Activated CD8-positive, alpha-beta memory T cell treated with anti-CD3 and anti-CD28 coated beads, Interleukin-2, amount 50 U/mL, for 48 hours (primary cell): ENCODE measurements at regions not wholly inside any gene's neighbourhood (a gene's known extent, or its start where the extent isn't known, plus 50 kb on each side); places are given as distances from the start of the nearest gene placed in this dataset.
"Not testable (repeated sequence)": the region's sequence is repeated elsewhere in the genome, so short reads cannot be mapped to it uniquely, and the experiment has no call there.

Experiments used
- DNase-seq: peaks from one replicate; pipeline ENCODE4 v3.0.0-alpha.2; 2020

- DNase-seq, result no peak
Observed at GRCh38 chr14:97993508-97994019, 1196.4 kb downstream of the VRK1 start.

GRCh38 chr14:97994020-97994531 is 1196.9 kb downstream of the VRK1 start:
- no peak for DNase-seq

GRCh38 chr14:97995038-97995437 is 1197.9 kb downstream of the VRK1 start:
- DNase-seq, result no peak

GRCh38 chr14:97995531-97995930 is 1198.3 kb downstream of the VRK1 start:
- no peak for DNase-seq

GRCh38 chr14:98006008-98006407 is 1208.8 kb downstream of the VRK1 start:
- DNase-seq, result no peak

- DNase-seq, result no peak
Observed at GRCh38 chr14:98008381-98009113, 1211.4 kb downstream of the VRK1 start.

GRCh38 chr14:98009177-98009576 is 1212.0 kb downstream of the VRK1 start:
- not testable (repeated sequence) for DNase-seq

GRCh38 chr14:98010784-98011183 is 1213.6 kb downstream of the VRK1 start:
- no peak for DNase-seq

GRCh38 chr14:98014851-98015615 is 1217.9 kb downstream of the VRK1 start:
- DNase-seq, result no peak

GRCh38 chr14:98015921-98016320 is 1218.7 kb downstream of the VRK1 start:
- DNase-seq, result no peak

GRCh38 chr14:98018628-98019027 is 1221.4 kb downstream of the VRK1 start:
- no peak for DNase-seq

- no peak for DNase-seq
Observed at GRCh38 chr14:98022541-98023520, 1225.6 kb downstream of the VRK1 start.

- no peak for DNase-seq
Observed at GRCh38 chr14:98028162-98028561, 1231.0 kb downstream of the VRK1 start.

- DNase-seq, result no peak
Observed at GRCh38 chr14:98035396-98035795, 1236.6 kb downstream of the BCL11B start.

GRCh38 chr14:98037831-98038230 is 1234.2 kb downstream of the BCL11B start:
- DNase-seq, result no peak

GRCh38 chr14:98056946-98057345 is 1215.1 kb downstream of the BCL11B start:
- no peak for DNase-seq

- DNase-seq, result no peak
Observed at GRCh38 chr14:98059106-98059505, 1212.9 kb downstream of the BCL11B start.

- no peak for DNase-seq
Observed at GRCh38 chr14:98062083-98062482, 1209.9 kb downstream of the BCL11B start.

- DNase-seq, result no peak
Observed at GRCh38 chr14:98069712-98070171, 1202.3 kb downstream of the BCL11B start.

- DNase-seq, result no peak
Observed at GRCh38 chr14:98070536-98070935, 1201.5 kb downstream of the BCL11B start.

- no peak for DNase-seq
Observed at GRCh38 chr14:98074111-98074510, 1197.9 kb downstream of the BCL11B start.

- no peak for DNase-seq
Observed at GRCh38 chr14:98077176-98077575, 1194.8 kb downstream of the BCL11B start.

GRCh38 chr14:98082833-98083232 is 1189.2 kb downstream of the BCL11B start:
- DNase-seq, result no peak
